IPS-NIHi7 (cell line): ENCODE measurements at regions not wholly inside any gene's neighbourhood (a gene's known extent, or its start where the extent isn't known, plus 50 kb on each side); places are given as distances from the start of the nearest gene placed in this dataset.
A peak's percentile ranks its signal among the peaks of the same experiment; 100 is the strongest.

ENCODE experiments used
- DNase-seq: peaks from one replicate; pipeline ENCODE4 v3.0.0; 2012; ENCODE audit warnings: mixed read lengths; ENCODE audit errors: extremely low spot score

DNA sequence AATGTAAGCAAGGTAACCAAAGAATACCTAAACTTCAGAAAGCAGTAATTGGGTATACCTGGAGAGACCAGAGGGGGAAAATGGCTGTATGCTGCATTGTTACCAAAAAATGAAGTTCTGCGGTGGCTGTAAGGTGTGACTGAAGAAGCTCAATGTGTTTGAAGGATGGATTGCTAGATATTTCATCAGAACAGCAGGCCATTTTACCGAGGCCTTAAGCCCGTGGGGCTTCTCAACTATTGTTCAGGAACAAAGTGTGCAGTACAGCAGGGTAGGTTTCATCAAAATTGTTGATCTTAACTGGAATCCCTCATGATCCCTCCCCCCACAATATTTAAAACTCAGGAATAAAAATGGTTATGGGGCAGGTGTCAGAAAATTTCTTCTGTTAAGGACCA lies 204.0 kb upstream of the GHITM start:
- no peak for DNase-seq

DNA sequence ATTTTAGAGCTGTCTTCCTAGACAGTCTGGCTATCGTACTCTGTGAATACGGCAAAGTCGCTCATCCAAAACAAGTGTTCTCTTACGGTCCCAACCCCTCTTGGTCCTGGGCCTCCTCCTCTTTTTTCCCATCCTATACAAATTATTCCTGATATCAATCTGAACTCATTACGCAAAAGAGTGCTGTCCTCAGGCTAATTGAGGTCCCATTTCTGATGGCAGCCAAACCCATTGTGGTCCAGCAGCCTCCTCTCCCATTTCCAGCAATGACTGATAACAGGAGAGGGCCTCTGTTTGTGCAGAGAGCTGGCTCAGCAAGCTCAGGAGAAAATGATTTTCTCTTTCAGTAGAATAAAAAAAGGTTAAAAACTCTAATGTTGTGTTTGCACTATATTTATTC lies 203.4 kb upstream of the GHITM start:
- no peak for DNase-seq

DNA sequence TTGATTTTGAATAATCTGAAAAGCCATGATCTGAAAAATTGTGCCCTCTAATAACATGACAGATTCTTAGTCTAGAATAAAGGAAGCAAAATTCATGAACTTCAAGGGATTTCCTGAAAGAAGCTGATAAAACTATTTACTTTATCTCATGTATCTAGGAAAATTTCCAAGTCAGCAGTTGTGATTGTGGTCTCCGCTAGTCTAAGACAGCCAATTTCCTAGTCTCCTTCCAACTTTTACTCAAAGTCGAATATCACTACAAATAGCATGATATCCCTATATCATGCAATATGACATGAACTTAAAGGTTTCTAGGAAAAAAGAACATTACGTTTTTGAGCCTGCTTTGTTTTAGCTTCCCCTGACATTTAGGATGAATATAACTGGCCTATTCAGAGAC lies 202.1 kb upstream of the GHITM start:
- no peak for DNase-seq

DNA sequence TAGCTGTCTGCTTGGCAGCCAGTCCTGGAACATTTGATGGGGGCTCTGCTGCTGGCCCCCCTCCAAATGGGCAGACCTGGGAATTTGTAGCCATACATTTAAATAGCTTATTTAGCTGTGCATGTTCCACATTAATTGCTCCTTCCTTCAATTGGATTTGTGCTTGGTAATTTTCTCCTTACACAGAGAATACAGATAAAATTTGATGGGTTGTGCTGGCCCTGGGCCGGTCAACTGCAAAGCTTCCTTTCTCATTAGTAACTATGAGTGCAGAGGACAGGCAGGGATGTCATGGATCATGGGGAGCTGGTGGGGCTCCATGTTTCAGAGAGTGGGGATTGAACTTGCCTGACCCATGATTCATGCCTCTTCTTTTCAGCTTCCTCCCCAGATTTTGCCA lies 201.5 kb upstream of the GHITM start:
- DNase-seq: no peak

DNA sequence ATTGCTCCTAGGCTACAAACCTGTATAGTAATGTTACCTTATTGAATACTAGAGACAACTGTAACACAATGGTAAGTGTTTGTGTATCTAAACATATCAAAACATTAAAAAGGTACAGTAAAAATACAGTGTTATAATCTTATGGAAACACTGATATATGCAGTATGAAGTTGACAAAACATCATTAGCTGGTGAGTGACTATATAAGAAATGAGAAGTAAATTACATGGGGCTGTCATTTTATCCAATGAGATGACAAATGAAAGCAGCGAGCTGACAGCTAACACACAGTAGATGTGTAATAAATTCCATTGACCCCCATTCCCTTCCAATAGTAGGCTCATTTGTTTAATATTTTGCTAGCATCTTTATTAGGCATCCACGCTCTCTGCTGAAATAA lies 198.1 kb upstream of the GHITM start:
- no peak for DNase-seq

DNA sequence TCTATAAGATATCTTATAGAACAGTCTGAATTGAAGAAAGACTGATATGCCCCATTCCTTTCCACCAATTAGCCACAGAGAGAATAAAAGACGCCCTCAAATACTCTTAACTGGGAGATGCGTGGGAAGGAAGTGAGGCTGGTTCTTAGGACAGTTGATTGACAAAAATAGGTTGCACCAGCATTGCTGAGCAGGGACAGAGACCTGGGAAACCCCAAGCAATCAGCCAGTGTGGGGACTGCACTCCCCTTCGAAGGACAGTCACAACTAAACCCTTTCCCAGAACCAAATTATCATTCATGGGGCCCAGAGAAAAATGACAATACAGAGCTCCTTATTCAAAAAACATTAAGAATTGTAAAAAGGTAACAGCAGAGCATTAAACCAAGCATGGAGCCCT lies 196.9 kb upstream of the GHITM start:
- no peak for DNase-seq

DNA sequence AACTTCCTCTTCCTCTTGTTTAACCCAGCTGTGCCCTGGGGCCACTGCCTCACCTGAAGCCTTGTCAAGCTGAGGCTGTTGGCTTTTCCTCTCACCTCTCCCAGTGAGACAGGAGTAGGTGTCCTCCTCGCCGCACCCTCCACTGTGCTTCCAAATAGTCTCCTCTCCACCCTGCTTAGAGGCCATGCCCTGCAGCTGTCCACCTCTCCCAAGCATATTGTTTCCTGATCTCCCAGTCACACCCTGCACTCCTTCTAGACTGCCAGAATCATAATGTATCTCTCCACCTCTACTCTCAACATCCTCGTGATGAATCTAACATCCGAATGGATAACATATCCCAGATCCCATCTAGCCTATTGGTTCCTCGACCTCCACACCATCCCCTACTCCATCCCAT lies 196.3 kb upstream of the GHITM start:
- no peak for DNase-seq

DNA sequence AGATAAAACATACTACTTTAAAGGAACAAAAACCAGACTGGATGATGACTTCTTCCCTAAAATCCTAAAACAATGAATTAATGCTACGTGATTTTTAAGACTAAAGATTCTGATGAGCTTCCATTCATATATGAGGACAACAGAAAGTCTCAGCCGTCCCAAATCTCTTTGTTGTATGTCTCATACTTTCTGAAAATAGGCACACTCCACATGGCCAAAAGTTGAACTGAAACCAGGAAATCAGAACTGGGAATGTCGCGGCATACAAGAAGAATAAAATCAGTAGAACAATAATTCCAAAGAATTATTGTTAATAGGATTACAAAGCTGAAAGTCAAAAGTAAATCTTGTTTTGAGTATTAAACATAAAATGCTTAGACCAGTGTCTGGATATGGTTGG lies 195.4 kb upstream of the GHITM start:
- DNase-seq: no peak

DNA sequence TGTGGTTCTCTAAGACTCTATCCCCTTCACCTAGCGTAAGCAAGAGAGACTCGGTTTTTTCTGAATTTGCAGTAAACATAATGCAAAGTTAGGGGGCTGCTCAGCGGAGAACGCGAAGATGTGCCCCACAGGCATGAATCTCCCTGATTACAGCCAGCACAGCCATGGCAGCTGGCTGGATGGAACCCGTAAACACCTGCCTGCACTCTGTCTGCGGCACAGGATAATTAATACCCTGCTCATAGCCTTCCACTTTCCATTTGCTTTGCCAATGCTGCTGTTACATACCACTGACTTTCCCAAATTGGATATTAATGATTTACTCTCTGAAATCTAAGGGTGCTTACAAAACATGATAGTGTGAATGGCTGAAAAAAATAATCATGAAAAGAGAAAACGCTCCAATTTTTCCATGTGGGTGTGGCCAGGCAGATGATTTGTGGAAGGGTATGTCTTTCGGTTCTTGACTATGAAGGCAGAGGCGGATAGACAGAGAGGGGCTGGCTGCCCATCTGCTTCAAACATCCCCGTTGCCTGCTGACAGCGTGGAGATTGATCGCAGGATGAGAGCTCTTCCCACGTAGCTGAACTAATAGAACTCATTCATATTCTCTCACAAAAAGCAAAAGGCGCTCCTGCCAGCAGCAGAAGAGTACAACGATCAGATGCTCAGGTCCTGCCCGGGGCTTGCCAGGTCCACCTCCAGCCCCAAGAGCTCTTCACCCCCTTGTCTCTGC lies 193.2 kb upstream of the GHITM start:
- no peak for DNase-seq

DNA sequence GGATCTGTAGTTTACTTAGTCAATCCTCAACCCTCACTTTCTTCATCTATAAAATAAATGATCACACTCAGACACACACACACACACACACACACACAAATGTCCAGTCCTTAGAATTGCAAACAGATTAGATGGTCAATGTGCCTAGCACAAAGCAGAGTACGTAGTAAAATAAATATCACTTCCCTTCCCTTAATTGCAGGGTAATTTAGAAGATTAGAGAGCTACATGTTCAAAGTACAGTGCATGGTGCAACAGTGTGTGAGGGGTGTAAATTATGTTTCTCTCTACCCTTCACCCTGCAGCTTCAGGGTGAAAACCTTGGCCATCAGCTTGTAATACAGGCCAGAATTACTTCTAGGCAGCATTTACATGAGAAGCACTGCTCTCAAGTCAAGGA lies 187.0 kb upstream of the GHITM start:
- no peak for DNase-seq

DNA sequence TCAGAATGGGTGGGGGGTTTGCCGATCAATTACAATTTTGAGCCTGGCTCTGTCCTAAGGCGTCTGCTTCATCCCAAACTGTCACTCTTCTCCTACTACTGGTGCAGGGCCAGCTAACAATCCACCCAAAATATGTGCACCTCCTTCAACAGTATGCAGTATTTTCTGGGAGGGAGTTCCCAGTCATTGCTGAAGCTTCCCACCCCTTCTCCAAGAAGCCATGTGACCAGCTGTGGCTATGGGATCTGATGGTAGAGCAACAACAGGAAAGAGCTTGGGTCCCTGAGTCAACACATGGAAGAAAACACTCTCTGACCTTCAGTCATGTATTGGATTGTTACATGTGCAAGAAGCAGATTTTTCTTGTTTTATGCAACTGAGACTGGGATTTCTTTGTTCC lies 185.7 kb upstream of the GHITM start:
- no peak for DNase-seq

DNA sequence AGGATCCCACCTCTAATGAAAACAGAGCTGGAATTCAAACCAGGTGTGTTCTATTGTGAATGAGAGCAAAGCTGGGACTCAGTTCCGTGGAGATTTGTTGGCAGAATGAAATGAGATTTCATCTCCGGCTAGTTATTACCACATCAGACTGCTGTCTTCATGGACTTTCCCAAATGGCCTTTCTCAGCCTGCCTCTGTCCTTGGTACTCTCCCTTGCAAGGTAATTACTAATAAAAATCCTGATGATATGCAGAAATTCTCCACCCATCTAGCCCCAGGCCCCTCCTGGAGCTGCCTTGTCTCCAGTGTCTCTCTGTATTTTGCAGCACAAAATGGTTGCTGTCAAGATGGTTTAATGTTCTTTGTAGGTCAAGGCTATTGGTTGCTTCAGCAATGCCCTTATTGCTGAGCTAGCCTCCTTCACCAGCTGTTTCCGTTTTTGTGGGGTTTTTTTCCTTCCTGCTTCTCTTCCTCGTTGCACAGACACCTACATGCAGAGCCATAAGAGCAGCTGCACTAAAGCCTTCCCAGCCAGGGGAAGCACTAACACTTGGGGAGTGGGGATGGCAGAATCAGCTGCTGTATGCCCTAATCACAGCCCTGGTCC lies 185.0 kb upstream of the GHITM start:
- no peak for DNase-seq

DNA sequence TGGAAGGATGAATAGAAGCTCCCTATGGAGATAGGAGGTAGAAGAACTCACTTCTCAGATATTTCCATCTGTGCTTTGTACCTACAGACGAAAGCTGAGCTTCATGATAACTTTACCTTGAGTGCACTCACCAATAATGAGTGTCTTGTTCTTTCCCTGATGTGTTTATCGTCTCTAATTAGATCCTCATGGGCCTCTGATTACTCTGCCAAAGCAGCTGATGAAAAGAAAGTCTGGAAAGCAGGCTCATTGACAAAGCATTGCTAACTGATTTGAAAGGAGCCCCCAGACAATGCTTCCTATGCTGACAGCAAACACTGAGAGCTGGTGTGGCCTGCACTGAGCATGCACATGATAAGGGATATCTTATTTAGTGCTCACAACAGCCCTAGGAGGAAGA lies 183.9 kb upstream of the GHITM start:
- DNase-seq: no peak

DNA sequence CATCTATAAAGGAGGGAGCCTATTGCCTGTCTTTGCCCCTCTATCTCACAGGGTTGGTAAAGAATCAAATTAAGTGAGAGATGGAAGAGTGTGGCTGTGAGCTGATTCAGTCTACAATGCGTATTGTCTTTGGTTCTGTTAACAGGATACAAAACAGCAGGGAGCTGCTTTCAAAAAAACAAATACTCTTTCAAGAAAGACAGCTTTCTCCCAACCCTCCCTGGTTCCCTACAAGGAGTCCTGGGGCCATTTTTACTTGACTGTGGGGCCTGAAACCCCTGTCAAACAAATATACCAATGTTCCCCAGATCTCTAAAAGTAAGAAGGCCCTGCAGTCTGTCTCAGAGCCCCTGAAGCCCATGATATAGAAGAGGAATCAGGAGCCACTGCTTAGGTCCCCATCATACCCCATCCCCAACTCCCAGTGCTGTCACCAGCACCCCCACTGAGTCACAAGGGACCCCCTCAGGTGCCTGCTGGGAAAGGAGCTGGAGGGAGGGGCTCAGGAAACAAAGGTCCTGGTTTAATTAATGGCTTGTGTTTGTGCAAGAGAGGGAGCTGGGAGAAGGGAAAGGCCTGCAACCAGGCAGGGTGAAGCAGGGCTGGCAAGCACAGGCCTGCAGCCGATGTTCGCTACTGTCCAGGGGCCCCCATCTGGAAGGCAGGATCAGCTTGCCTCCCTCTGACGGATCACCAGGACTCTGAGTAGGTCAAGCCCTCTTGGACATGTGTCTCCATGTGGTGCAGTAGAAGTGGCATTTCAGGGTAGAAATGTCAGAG lies 182.0 kb upstream of the GHITM start:
- peak; percentile 35 for DNase-seq

DNA sequence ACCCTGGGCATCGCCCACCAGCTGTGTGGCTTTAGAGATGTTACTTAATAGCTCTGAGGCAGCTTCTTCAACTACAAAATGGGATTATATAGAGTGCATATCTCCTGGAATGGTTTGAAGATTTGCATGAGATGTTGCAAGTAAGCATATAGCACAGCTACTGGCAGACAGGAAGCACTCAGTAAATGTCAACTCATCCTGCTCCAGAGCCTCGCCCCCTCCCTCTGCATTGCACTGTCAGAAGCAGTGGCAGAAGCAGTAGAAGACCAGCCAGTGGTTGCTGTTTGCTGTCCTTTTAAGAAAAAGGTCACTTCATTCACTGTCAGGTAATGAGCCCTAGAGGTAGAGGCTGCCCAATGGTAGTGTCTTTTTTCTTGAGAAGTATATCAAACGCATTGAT lies 180.0 kb upstream of the GHITM start:
- no peak for DNase-seq

DNA sequence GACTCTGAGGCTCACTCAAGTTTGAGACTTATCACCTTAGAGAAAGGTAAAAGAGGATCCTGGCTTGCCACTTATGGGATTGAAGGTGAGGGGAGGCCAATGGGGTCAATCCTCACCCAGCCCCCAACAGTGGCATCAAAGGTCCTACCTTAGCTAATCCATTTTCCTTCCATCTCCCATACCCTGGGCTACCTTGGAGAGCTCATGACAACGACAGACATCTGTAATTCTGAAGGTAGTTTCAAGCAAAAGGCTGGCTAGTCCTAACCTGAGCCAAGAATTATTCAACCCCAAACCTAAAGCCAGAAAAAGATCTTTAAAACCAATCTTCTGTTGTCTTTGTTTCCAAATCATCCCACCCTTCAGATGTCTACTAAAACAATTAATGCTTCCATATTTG lies 179.2 kb upstream of the GHITM start:
- DNase-seq: no peak

DNA sequence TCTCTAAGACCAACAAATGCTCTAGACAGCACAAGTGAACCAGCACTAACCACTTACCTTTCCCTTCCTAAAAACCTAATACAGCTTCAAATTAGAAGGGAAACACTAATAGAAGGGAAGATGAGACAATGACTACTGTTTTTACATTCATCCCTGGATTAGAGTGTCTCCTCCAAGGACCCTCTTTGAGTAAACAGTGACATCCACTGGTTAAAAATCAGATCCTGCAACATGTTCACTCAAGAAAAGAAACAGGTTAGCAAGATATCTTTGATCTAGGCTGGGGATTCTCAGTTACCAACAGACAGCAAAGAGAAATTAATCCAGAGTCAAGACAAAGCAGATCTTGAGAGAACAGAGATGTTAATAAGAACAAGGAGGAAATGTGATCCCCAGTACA lies 177.7 kb upstream of the GHITM start:
- no peak for DNase-seq

DNA sequence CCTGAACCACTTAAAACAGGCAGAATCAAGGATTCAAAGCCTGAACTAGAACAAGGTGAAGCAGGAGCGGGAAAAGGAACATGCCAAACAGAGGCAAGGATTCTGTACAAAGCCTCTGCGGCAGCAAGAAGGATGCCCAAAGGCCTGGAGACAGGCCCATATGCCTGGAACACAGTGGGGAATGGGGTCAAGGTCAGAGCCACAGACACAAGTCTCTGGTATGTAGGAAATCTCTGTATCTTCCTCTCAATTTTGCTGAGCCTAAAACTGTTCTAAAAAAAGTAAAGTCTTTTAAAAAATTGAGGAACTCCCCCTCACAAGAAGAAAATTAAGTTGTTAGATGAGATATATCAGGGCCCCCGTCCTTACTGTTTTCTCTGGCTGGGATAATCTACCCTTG lies 175.9 kb upstream of the GHITM start:
- DNase-seq: no peak

DNA sequence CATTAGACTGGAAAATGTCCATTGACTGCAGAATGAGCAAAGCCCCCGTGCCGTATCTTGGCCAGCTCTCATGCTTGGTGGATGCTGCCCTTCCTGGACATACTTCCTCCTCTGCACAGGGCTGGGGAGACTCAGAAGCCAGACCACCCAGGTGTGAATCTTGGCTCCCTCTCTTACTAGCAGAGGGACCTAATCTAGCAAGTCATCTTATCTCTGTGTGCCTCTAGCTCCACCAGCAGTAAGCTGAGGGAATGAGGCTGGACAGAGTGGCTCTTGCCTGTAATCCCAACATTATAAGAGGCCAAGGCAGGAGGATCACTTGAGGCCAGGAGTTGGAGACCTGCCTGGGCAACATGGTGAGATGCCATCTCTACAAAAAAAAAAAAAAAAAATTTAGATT lies 173.8 kb upstream of the GHITM start:
- DNase-seq: peak; percentile 41

DNA sequence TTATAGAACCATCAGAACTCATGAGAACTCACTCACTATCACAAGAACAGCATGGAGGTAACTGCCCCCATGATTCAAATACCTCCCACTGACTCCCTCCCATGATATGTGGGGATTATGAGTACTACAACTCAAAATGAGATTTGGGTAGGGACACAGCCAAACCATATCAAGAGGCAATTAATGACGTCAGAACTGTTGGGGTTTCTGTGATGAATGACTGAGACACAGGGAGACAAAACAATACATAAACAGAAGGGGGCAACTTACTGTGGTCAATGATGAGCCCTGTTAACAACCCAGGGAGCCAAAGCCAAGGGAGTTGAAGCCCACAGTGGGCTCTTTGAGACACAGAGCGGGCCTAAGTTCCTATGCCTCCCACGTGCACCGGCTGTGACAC lies 171.3 kb upstream of the GHITM start:
- DNase-seq: no peak

DNA sequence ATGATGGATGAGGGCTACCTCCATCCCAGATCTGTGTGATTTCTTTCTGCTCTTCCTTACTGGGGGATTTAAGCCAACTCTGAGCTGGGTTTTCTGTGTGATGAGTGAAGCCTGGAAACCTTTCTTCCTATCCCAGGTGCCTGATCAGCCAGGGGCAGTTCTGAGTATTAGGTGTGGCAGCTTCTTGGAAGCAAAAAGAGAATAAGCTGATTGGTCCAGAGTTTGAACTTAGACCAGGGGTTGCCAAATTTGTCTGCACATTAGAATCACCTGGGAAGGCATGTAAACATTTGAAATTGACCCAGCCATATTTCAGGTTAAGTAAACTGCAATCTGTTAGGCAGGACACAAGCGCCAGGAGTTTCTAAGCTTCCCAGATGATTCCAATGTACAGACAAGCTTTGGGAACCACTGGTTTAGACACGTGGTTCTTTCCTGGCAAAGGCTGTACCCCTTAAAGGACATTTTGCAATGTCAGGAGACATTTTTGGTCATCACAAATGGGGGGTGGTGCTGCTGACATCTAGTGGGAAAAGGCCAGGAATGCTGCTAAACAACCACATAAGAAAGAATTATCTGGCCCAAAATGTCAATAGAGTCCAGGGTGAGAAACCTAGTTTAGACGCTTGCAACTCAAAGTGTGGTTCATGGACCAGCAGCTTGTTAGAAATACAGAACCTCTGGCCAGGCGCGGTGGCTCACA lies 160.5 kb upstream of the GHITM start:
- no peak for DNase-seq

DNA sequence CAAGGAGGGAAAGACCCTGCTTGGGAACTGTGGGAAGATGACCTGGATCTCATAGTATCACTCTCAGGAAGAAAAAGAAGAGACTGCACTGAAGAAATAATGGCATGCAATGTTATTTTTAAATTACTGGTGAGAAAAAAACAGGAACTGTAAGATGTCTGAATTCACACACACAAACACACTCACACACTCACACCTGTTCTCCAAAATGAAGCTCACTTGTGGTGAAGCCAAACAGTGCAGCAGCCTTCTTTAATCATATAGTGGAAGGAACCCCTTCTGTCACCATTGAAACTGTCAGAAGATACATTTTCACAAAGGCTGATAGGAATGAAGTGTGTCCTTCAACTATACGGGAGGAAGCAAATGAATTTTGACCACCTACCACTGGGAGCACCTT lies 156.5 kb upstream of the GHITM start:
- no peak for DNase-seq
